ENCODE measurements at regions not wholly inside any gene's neighbourhood (a gene's known extent, or its start where the extent isn't known, plus 50 kb on each side); places are given as distances from the start of the nearest gene placed in this dataset.

- ChIA-PET CTCF (no interaction called here), POLR2A (no interaction called here)
- no peak for TF ChIP-seq CTCF (IDR thresholded peaks at IDR 0.05; ENCODE audit: insufficient read depth, low read depth, low read length)
- no peak for DNase-seq (ENCODE audit: low read depth)
- no peak overlapping the region for H3K4me3 ChIP-seq (ENCODE audit: low read depth, low read length)
- H3K36me3 ChIP-seq (ENCODE audit: control insufficient read depth, insufficient read depth, low read length) = no peaks in the 10 kb centered on the region
- no peaks in the 10 kb centered on the region for H3K27me3 ChIP-seq (ENCODE audit: control insufficient read depth, insufficient read depth, low read length)
Observed at GRCh38 chr13:50140153-50140552, 124.9 kb downstream of the KCNRG start.

DNA sequence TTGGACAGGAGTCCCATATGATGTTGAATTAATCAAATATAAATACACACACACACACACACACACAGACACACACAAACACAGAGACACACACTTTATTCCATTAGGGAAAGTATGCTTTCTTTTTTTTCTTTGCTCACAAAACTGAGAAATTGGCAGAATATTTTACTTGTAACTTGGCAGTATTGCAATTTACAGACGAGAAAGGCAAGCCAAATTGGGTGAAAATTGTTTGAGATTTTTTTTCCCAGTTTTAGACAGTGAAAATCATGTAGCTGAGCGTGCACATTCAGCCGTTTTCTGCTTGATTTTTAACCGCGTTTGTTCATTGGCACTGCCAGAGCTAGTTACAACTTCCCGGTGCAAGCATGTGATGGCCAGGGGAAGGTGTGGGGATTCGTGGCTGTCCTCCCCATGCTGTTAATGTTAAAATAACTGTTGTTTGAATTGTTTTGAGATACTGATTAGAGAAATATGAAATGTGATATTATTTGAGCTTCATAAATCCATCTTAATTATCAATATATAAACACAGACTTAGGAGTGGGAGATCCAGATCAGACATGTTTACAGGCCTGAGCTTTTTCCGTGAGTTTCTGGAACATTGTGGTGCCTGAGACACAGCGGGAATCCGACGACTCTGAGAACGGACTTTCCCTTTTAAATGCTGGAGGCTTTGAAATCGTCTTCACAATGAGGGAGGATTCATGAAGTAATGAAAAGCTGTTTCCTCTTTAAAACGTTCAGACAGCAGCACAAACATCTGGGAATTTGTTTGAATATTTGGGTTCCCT lies 125.5 kb downstream of the KCNRG start:
- Histone ChIP-seq H3K27me3 (ENCODE audit: control insufficient read depth, insufficient read depth, low read length) (no peaks in the 10 kb centered on the region), H3K4me3 (ENCODE audit: low read depth, low read length) (no peak overlapping the region), H3K36me3 (ENCODE audit: control insufficient read depth, insufficient read depth, low read length) (no peaks in the 10 kb centered on the region)
- no peak for TF ChIP-seq CTCF (IDR thresholded peaks at IDR 0.05; ENCODE audit: insufficient read depth, low read depth, low read length)
- ChIA-PET POLR2A (no interaction called here), CTCF (no interaction called here)
- DNase-seq (ENCODE audit: low read depth) = no peak

- POLR2A ChIA-PET = no interaction called here
- Histone ChIP-seq H3K36me3 (ENCODE audit: control insufficient read depth, insufficient read depth, low read length) (no peaks in the 10 kb centered on the region), H3K4me3 (ENCODE audit: low read depth, low read length) (no peak overlapping the region), H3K27me3 (ENCODE audit: control insufficient read depth, insufficient read depth, low read length) (no peaks in the 10 kb centered on the region)
- DNase-seq (ENCODE audit: low read depth) = no peak
- CTCF ChIA-PET = no interaction called here
- TF ChIP-seq CTCF (IDR thresholded peaks at IDR 0.05; ENCODE audit: insufficient read depth, low read depth, low read length) = no peak
Observed at GRCh38 chr13:50141375-50141975, 126.2 kb downstream of the KCNRG start.

GRCh38 chr13:50144246-50145160 lies 129.3 kb downstream of the KCNRG start:
- no peak for TF ChIP-seq CTCF (IDR thresholded peaks at IDR 0.05; ENCODE audit: insufficient read depth, low read depth, low read length)
- ChIA-PET CTCF (interaction anchor here (0.6 to 0.8 kb wide), 2 partner anchors 16 to 408 kb away, joined by 3 to 5 read pairs; no protein-coding TSS in a partner anchor), POLR2A (no interaction called here)
- no peak overlapping the region for H3K4me3 ChIP-seq (ENCODE audit: low read depth, low read length)
- no peaks in the 10 kb centered on the region for H3K27me3 ChIP-seq (ENCODE audit: control insufficient read depth, insufficient read depth, low read length)
- no peak for DNase-seq (ENCODE audit: low read depth)
- no peaks in the 10 kb centered on the region for H3K36me3 ChIP-seq (ENCODE audit: control insufficient read depth, insufficient read depth, low read length)

DNA sequence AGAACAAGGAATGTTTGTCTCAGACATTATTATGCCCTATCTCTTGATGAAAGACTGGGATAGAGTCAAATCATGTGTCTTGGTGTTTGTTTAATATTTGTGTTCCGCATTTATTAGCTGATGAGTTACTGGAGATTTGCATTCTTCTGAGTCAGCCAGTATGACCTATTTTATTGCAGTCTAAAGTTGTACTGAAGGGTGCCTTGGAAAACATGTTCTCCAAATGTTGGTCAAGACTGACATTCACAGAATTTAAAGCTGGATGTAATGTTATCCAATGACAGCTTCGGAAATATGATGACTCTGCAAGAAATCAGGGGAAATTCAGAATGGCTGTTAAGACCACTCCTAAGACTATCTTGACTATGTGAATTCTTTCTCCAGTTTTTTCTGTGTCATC lies 134.0 kb downstream of the KCNRG start:
- Histone ChIP-seq H3K27me3 (ENCODE audit: control insufficient read depth, insufficient read depth, low read length) (no peaks in the 10 kb centered on the region), H3K36me3 (ENCODE audit: control insufficient read depth, insufficient read depth, low read length) (no peaks in the 10 kb centered on the region), H3K4me3 (ENCODE audit: low read depth, low read length) (no peak overlapping the region)
- CTCF ChIA-PET = interaction anchor here (0.9 to 1.1 kb wide), 4 partner anchors 9 to 102 kb away, joined by 3 to 5 read pairs (median 3); no protein-coding TSS in a partner anchor
- DNase-seq (ENCODE audit: low read depth) = peak; percentile 24
- POLR2A ChIA-PET = no interaction called here
- no peak for TF ChIP-seq CTCF (IDR thresholded peaks at IDR 0.05; ENCODE audit: insufficient read depth, low read depth, low read length)

All from BJ (cell line).